Mucosa of descending colon (tissue), 3 donors: ENCODE measurements at regions not wholly inside any gene's neighbourhood (a gene's known extent, or its start where the extent isn't known, plus 50 kb on each side); places are given as distances from the start of the nearest gene placed in this dataset.

Experiments
- ATAC-seq: fragments of 200-7000 bp; cut with Tn5 transposase; one replicate; pipeline ENCODE4 v1.9.1; 2020; ENCODE audit warnings: mild to moderate bottlenecking, moderate library complexity
- DNase-seq, 3 donors: peaks; one replicate each; pipeline ENCODE4 v3.0.0-alpha.2; 2020
- H3K36me3 ChIP-seq: fragments of 200-600 bp; one replicate; pipeline ENCODE4 v1.8.0; 2021; ENCODE audit warnings: low read depth, mild to moderate bottlenecking
- H3K4me1 ChIP-seq: fragments of 200-600 bp; one replicate; pipeline ENCODE4 v1.8.0; 2021; ENCODE audit warnings: low read depth, mild to moderate bottlenecking
- H3K4me3 ChIP-seq: fragments of 200-600 bp; one replicate; pipeline ENCODE4 v1.8.0; 2021; ENCODE audit warnings: mild to moderate bottlenecking
- H3K9me3 ChIP-seq: fragments of 200-600 bp; one replicate; pipeline ENCODE4 v1.8.0; 2021; ENCODE audit warnings: mild to moderate bottlenecking
- CTCF ChIP-seq: fragments of 200-600 bp; IDR thresholded peaks from one replicate; pipeline ENCODE4 v1.8.0; 2022; ENCODE audit warnings: antibody characterized with exemption, mild to moderate bottlenecking
- intact Hi-C, 2 donors: fragments of 100-400 bp; cut with DNase I in 1 of 2; cut with micrococcal nuclease in 1 of 2; formaldehyde crosslinking; loops; one replicate each; pipeline versions ENCODE4 v1.11.0 to v1.11.1; 2022; cut with DNase I, micrococcal nuclease
- donor health status: DM: no; HTN: no; CAD: no; lungs with moderate emphysema.
- donor health status: DM: no; HTN: no; CAD: no.
- donor health status: DM: no; HTN: yes; CAD: no.

GRCh38 chr7:67377939-67378862, 381.6 kb downstream of the TYW1 start:
- H3K4me3 ChIP-seq, result no peak overlapping the region
- no peaks in the 10 kb centered on the region for H3K4me1 ChIP-seq
- intact Hi-C loops, result no loop called here
- DNase-seq (peak; percentile 58 to 72 (median 62)), ATAC-seq (peak; percentile 90)
- H3K9me3 ChIP-seq, result no peaks in the 10 kb centered on the region
- no peaks in the 10 kb centered on the region for H3K36me3 ChIP-seq
- peak; percentile 83 for TF ChIP-seq CTCF

GRCh38 chr7:67380326-67380725, 383.7 kb downstream of the TYW1 start:
- Histone ChIP-seq H3K36me3 (no peaks in the 10 kb centered on the region), H3K4me1 (no peaks in the 10 kb centered on the region), H3K9me3 (no peaks in the 10 kb centered on the region), H3K4me3 (no peak overlapping the region)
- ATAC-seq, result no peak
- no peak for TF ChIP-seq CTCF
- intact Hi-C loops, result no loop called here
- DNase-seq, result no peak

DNA sequence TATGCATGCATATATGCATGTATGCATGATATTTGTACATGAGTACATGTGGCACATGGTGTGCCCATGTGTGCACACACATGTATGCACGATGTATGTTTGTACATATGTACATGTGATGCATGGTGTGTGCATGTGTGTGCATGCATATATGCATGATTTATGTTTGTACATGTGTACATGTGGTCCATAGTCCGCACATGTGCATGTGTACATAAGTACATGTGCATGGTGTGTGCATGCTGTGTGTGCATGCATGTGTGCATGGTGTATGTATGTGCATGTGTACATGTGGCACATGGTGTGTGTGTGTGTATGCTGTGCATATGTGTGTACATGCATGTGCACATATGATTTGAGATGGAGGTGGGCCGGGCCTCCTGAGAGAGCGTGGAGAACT, 384.2 kb downstream of the TYW1 start:
- intact Hi-C loops, result no loop called here
- no peaks in the 10 kb centered on the region for H3K36me3 ChIP-seq
- no peak overlapping the region for H3K4me3 ChIP-seq
- no peaks in the 10 kb centered on the region for H3K4me1 ChIP-seq
- ATAC-seq, result no peak
- DNase-seq, result no peak
- no peak for TF ChIP-seq CTCF
- no peaks in the 10 kb centered on the region for H3K9me3 ChIP-seq

DNA sequence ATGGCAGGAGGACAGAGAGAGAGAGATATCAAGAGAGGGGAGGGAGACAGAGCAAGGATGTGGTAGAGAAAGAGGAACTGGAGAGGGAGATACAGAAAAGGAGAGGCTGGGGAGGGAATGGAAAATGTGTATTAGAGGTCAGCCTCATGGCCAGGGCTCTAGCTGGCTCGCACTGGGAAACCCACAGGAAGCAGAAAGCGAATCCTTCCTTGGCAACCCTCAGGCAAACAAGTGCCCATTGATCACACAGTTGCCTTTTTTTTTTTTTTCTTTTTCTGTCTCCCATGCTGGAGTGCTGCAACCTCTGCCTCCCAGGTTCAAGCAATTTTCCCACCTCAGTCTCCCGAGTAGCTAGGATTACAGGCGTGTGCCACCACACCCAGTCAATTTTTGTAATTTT, 391.2 kb downstream of the TYW1 start:
- H3K4me3 ChIP-seq, result no peak overlapping the region
- ATAC-seq (no peak), DNase-seq (no peak)
- intact Hi-C loops, result no loop called here
- no peaks in the 10 kb centered on the region for H3K36me3 ChIP-seq
- H3K4me1 ChIP-seq, result no peaks in the 10 kb centered on the region
- H3K9me3 ChIP-seq, result no peaks in the 10 kb centered on the region
- no peak for TF ChIP-seq CTCF

- ATAC-seq (no peak), DNase-seq (no peak)
- no peak for TF ChIP-seq CTCF
- no peaks in the 10 kb centered on the region for H3K4me1 ChIP-seq
- H3K4me3 ChIP-seq, result no peak overlapping the region
- intact Hi-C loops, result no loop called here
- H3K36me3 ChIP-seq, result no peaks in the 10 kb centered on the region
- no peaks in the 10 kb centered on the region for H3K9me3 ChIP-seq
These were observed 394.5 kb downstream of the TYW1 start for GRCh38 chr7:67391168-67391567.
